GM03348 (cell line): ENCODE measurements at regions not wholly inside any gene's neighbourhood (a gene's known extent, or its start where the extent isn't known, plus 50 kb on each side); places are given as distances from the start of the nearest gene placed in this dataset.
"Not testable (repeated sequence)": the region's sequence is repeated elsewhere in the genome, so short reads cannot be mapped to it uniquely, and the experiment has no call there.

Source experiments
- DNase-seq: peaks from one replicate; pipeline ENCODE4 v3.0.0; 2012; ENCODE audit warnings: low spot score

- DNase-seq: no peak
These were observed 298.5 kb upstream of the KDM5D start for GRCh38 chrY:20042993-20043392.

- DNase-seq: no peak
These were observed 281.1 kb upstream of the KDM5D start for GRCh38 chrY:20025676-20026075.

GRCh38 chrY:19993410-19993809 is 248.9 kb upstream of the KDM5D start:
- not testable (repeated sequence) for DNase-seq

GRCh38 chrY:19973012-19973411 is 228.5 kb upstream of the KDM5D start:
- no peak for DNase-seq

GRCh38 chrY:19947702-19948101 is 203.2 kb upstream of the KDM5D start:
- DNase-seq: no peak

GRCh38 chrY:19899011-19899410 is 154.5 kb upstream of the KDM5D start:
- DNase-seq: no peak

- DNase-seq: no peak
These were observed 147.8 kb upstream of the KDM5D start for GRCh38 chrY:19892076-19892964.

GRCh38 chrY:19882145-19882544 is 137.6 kb upstream of the KDM5D start:
- DNase-seq: no peak

GRCh38 chrY:19869715-19870114 is 125.2 kb upstream of the KDM5D start:
- no peak for DNase-seq

GRCh38 chrY:19869281-19869680 is 124.8 kb upstream of the KDM5D start:
- no peak for DNase-seq

GRCh38 chrY:19868647-19869046 is 124.1 kb upstream of the KDM5D start:
- no peak for DNase-seq

- DNase-seq: no peak
These were observed 112.1 kb upstream of the KDM5D start for GRCh38 chrY:19856474-19857135.

GRCh38 chrY:19842972-19843371 is 98.4 kb upstream of the KDM5D start:
- DNase-seq: no peak

- DNase-seq: no peak
These were observed 79.6 kb upstream of the KDM5D start for GRCh38 chrY:19824136-19824535.

- no peak for DNase-seq
These were observed 74.0 kb upstream of the KDM5D start for GRCh38 chrY:19818546-19818945.

GRCh38 chrY:19816920-19817319 is 72.4 kb upstream of the KDM5D start:
- peak; percentile 2 for DNase-seq

- peak; percentile 2 for DNase-seq
These were observed 71.7 kb upstream of the KDM5D start for GRCh38 chrY:19816053-19816823.
